KG1 (cell line): ENCODE measurements at regions not wholly inside any gene's neighbourhood (a gene's known extent, or its start where the extent isn't known, plus 50 kb on each side); places are given as distances from the start of the nearest gene placed in this dataset.

Source experiments
- DNase-seq: peaks from one replicate; lab custom pipeline; 2025; lab: John Stamatoyannopoulos, UW

- DNase-seq: no peak
These were observed 108.4 kb upstream of the TNFAIP3 start for GRCh38 chr6:137758661-137759060.

- DNase-seq: no peak
These were observed 107.4 kb upstream of the TNFAIP3 start for GRCh38 chr6:137759624-137760023.

DNA sequence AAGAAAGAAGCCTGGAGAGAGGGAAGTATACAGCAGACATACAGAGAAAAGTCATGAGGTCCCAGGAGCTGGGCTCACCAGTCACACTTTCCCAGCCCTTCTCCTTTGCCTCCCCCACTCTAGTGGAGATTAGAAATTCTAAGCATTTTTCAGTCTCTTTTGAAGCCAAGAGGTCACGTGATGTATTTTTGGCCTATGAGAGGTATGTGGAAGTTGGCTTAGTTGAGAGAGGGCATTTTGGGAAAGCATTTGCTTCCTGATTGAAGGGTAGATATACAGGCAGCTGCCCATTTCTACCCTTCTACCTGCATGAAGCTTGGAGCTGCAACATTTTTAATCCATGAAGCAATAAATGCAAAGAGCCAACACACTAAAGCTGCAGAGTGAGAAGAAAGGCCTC is 106.0 kb upstream of the TNFAIP3 start:
- no peak for DNase-seq

GRCh38 chr6:137761487-137761886 is 105.6 kb upstream of the TNFAIP3 start:
- DNase-seq: no peak

DNA sequence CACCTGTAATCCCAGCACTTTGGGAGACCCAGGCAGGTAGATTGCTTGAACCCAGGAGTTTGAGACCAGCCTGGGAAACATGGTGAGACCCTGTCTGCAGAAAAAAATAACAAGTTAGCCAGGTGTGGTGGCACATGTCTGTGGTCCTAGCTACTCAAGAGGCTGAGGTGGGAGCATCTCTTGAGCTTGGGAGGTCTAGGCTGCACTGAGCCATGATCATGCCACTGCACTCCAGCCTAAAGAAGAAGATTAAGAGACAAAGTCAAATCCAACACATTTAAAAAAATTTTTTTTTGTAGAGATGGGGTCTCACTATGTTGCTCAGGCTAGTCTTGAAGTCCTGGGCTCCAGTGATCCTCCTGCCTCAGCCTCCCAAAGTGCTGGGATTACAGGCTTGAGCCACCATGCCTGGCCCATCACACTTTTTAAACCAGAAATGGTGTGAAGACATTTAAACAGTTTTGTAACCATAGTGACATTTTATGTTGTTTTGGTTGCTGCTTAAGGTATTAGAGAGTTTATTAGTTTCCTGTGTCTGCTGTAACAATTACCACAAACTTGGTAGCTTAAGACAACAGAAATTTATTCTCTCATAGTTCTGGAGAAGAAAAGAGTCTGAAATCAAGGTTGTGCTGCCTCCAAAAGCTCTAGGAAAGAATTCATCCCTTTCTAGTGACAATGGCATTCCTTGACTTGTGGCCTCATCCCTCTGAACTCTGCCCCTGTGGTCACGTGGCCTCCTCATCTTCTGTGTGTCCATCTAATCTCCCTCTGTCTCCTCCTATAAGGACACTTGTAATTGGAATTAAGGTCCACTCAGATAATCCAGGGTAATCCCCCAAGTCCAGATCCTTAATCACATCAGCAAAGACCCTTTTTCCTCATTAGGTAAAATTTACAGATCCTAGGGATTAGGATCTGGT is 104.6 kb upstream of the TNFAIP3 start:
- DNase-seq: no peak

- no peak for DNase-seq
These were observed 103.6 kb upstream of the TNFAIP3 start for GRCh38 chr6:137763436-137763835.

GRCh38 chr6:137763886-137764285 is 103.2 kb upstream of the TNFAIP3 start:
- DNase-seq: no peak

DNA sequence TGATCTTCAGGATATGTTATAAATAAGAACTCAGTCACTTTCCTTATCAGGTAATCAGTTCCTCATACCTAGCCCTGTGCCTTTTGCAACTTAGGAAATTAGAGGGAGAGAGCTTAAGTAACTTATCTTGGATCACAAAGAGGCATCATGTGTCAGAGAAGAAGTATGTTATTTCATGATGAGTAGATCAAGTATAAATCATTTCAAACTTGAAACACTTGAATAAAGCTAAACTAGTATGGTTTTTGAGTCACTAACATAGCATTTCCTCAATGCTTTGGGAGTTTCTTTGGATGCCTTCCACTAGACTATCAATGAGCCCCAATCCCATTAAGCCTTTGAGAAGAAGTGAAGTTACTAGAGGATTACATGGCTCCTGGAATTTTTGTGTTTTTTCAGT is 102.6 kb upstream of the TNFAIP3 start:
- DNase-seq: no peak

DNA sequence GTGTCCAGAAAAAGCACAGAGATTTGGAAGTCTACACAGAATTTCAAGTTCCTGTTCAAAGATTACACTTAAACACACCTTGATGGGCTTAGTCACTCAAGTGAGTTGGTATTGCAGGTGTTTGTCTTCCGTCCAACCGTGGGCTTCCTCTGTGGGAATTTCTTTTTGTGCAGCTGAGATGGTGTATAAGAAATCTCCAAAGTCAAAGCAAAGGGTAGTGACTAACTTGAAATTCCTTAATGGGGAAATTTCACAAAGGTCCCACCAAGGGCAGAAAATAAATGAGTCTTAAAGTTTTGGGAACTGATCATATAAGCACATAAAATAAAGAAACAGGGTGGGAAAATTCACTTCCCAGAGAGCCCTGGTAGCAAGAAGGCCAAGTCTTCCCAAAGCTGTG is 102.0 kb upstream of the TNFAIP3 start:
- no peak for DNase-seq

DNA sequence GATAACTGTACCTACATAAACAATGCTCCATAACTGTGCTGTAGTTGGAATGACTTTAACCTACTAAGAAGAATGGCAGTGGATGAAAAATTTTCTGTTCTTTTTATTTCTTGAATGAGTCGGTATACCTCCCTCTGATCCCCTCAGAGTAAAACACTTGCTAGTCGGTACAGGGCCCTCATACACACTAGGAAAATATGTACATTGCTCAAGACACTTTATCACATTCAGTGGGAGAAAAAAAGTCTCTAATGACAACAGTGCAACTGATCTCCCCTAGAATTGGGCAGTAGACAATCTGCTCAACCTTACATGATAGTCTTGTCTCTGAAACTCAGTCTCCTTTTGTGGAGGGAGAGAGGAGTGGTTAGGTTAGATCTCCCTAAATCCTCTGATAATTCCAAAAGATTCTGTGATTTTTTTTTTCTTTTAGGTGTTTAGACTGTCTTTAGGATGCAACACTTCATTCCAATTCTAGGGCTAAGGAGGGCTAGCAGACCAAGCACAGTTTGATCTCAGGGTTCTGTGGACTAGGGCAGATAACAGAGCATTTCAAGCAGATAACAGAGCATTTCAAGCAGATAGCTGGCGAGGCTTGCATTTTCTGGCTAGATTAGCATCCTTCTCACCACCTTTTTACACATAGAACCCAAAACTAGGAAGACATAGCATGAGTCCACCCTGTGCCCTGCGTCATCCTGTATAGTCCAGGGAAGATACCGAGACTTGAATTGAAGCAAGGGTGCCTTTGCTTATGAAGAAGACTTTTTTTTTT is 100.3 kb upstream of the TNFAIP3 start:
- DNase-seq: no peak

- no peak for DNase-seq
These were observed 99.6 kb upstream of the TNFAIP3 start for GRCh38 chr6:137767465-137767864.

DNA sequence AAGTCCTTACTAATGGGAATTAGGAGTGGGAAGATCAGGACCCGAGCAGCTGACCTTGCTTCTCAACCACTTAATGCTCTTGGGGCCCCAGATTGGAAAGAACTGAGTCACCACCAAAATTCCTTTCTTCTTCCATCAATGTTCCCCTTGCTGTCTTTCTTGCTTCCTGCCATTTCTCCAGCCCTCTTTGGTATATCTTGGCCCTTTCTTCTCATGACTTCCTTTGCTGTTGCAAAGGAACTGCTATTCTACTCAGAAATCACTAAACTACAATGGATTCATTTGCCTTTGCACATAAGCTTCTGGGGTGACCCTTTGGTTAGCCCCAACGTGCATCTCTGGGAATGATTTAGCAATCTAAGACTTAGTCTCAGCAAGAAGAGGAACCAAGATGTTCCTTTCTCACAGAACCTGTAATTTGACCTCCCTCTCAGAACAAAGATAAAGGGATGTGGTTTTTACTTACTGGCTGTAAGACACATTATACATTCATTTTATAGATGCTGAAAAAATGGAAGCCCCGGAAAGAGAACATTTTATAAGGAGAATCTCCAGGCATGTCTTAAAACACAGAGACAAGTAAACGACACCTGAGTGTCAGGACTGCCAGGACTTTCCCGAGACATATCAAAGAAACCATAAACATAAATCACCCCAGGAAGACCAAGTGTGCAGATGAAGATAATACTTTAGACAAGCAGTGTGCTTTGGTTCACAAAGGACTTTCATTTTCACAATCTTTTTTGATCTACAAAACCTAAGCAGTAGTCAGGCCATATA is 99.0 kb upstream of the TNFAIP3 start:
- DNase-seq: peak; percentile 18

DNA sequence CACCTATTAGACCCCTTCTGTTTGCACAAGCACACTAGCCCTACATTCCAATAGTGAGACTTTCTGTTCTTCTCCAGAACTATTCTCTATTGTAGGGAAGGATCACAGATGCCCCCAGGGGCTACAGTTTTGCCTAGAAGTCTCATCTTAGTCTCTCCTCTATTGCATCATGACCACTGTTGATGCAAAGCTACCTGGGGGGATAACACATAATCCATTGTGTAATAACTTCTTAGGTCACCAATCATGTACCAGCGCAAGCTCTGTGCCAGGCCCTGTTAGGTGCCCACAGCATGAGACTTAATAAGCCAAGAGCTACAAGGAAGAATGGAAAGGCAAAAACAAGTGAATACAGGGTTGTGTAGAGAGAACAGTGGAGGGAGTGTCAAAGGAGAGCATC is 98.1 kb upstream of the TNFAIP3 start:
- no peak for DNase-seq

GRCh38 chr6:137769797-137770362 is 97.2 kb upstream of the TNFAIP3 start:
- no peak for DNase-seq

- no peak for DNase-seq
These were observed 94.4 kb upstream of the TNFAIP3 start for GRCh38 chr6:137772541-137773250.

GRCh38 chr6:137775227-137775626 is 91.8 kb upstream of the TNFAIP3 start:
- DNase-seq: no peak

GRCh38 chr6:137775720-137776119 is 91.3 kb upstream of the TNFAIP3 start:
- no peak for DNase-seq

DNA sequence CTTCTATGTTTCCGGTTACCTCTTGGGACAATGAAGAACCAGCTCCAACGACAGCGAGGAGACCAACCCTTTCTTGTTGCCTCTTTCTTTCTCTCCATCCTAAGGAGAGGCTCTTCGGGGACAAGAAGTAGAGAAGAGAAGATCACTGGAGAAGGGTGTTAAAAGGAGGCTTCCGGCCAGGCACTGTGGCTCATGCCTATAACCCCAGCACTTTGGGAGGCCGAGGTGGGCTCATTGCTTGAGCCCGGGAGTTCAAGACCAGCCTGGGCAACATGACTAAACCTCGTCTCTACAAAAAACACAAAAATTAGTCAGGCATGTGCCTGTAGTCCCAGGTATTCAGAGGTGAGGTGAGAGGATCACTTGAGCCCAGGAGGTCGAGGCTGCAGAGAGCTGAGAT is 90.8 kb upstream of the TNFAIP3 start:
- no peak for DNase-seq

- no peak for DNase-seq
These were observed 90.0 kb upstream of the TNFAIP3 start for GRCh38 chr6:137776786-137777686.

GRCh38 chr6:137777687-137778075 is 89.4 kb upstream of the TNFAIP3 start:
- DNase-seq: no peak
